ENCODE measurements at regions not wholly inside any gene's neighbourhood (a gene's known extent, or its start where the extent isn't known, plus 50 kb on each side); places are given as distances from the start of the nearest gene placed in this dataset.

GRCh38 chr13:86813198-86813597 lies 858.0 kb upstream of the SLITRK5 start:
- TF ChIP-seq, protein P1, sequence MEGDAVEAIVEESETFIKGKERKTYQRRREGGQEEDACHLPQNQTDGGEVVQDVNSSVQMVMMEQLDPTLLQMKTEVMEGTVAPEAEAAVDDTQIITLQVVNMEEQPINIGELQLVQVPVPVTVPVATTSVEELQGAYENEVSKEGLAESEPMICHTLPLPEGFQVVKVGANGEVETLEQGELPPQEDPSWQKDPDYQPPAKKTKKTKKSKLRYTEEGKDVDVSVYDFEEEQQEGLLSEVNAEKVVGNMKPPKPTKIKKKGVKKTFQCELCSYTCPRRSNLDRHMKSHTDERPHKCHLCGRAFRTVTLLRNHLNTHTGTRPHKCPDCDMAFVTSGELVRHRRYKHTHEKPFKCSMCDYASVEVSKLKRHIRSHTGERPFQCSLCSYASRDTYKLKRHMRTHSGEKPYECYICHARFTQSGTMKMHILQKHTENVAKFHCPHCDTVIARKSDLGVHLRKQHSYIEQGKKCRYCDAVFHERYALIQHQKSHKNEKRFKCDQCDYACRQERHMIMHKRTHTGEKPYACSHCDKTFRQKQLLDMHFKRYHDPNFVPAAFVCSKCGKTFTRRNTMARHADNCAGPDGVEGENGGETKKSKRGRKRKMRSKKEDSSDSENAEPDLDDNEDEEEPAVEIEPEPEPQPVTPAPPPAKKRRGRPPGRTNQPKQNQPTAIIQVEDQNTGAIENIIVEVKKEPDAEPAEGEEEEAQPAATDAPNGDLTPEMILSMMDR (IDR thresholded peaks at IDR 0.05; ENCODE audit: borderline replicate concordance, extremely low read depth, insufficient read depth): no peak
- intact Hi-C loops (cut with DNase I): no loop called here
- H3K27ac ChIP-seq (ENCODE audit: low read depth in 2 of 2, low read length in 2 of 2): no peak overlapping the region
- H3K9me3 ChIP-seq (ENCODE audit: control insufficient read depth in 2 of 3, insufficient read depth in 1 of 3, low read length in 3 of 3): no peaks in the 10 kb centered on the region
- H3K4me1 ChIP-seq (ENCODE audit: control insufficient read depth in 2 of 3, insufficient read depth in 2 of 3, low read depth in 1 of 3, low read length in 3 of 3): no peaks in the 10 kb centered on the region
- DNase-seq (no peak), FAIRE-seq (no peak)
- no peak overlapping the region for H3K4me3 ChIP-seq (ENCODE audit: low read length in 3 of 3)
- no peaks in the 10 kb centered on the region for H3K27me3 ChIP-seq (ENCODE audit: control insufficient read depth, insufficient read depth, low read length)
- no peaks in the 10 kb centered on the region for H3K36me3 ChIP-seq (ENCODE audit: control insufficient read depth in 2 of 3, insufficient read depth in 3 of 3, low read length in 3 of 3)
- no peak overlapping the region for H3K9ac ChIP-seq (ENCODE audit: low read length in 3 of 3)

- Histone ChIP-seq H3K36me3 (ENCODE audit: control insufficient read depth in 2 of 3, insufficient read depth in 3 of 3, low read length in 3 of 3) (no peaks in the 10 kb centered on the region), H3K4me1 (ENCODE audit: control insufficient read depth in 2 of 3, insufficient read depth in 2 of 3, low read depth in 1 of 3, low read length in 3 of 3) (no peaks in the 10 kb centered on the region), H3K9me3 (ENCODE audit: control insufficient read depth in 2 of 3, insufficient read depth in 1 of 3, low read length in 3 of 3) (no peaks in the 10 kb centered on the region), H3K4me3 (ENCODE audit: low read length in 3 of 3) (no peak overlapping the region), H3K9ac (ENCODE audit: low read length in 3 of 3) (no peak overlapping the region), H3K27me3 (ENCODE audit: control insufficient read depth, insufficient read depth, low read length) (no peaks in the 10 kb centered on the region), H3K27ac (ENCODE audit: low read depth in 2 of 2, low read length in 2 of 2) (no peak overlapping the region)
- DNase-seq (no peak), FAIRE-seq (no peak)
- intact Hi-C loops (cut with DNase I): no loop called here
- TF ChIP-seq, protein P1 (IDR thresholded peaks at IDR 0.05; ENCODE audit: borderline replicate concordance, extremely low read depth, insufficient read depth): no peak
Observed at GRCh38 chr13:86825410-86825809, 845.8 kb upstream of the SLITRK5 start.

GRCh38 chr13:86826232-86826631 lies 844.9 kb upstream of the SLITRK5 start:
- no peaks in the 10 kb centered on the region for H3K36me3 ChIP-seq (ENCODE audit: control insufficient read depth in 2 of 3, insufficient read depth in 3 of 3, low read length in 3 of 3)
- DNase-seq (no peak), FAIRE-seq (no peak)
- H3K27me3 ChIP-seq (ENCODE audit: control insufficient read depth, insufficient read depth, low read length): no peaks in the 10 kb centered on the region
- H3K4me1 ChIP-seq (ENCODE audit: control insufficient read depth in 2 of 3, insufficient read depth in 2 of 3, low read depth in 1 of 3, low read length in 3 of 3): no peaks in the 10 kb centered on the region
- intact Hi-C loops (cut with DNase I): no loop called here
- no peak overlapping the region for H3K4me3 ChIP-seq (ENCODE audit: low read length in 3 of 3)
- TF ChIP-seq, protein P1 (IDR thresholded peaks at IDR 0.05; ENCODE audit: borderline replicate concordance, extremely low read depth, insufficient read depth): no peak
- no peak overlapping the region for H3K27ac ChIP-seq (ENCODE audit: low read depth in 2 of 2, low read length in 2 of 2)
- no peaks in the 10 kb centered on the region for H3K9me3 ChIP-seq (ENCODE audit: control insufficient read depth in 2 of 3, insufficient read depth in 1 of 3, low read length in 3 of 3)
- H3K9ac ChIP-seq (ENCODE audit: low read length in 3 of 3): no peak overlapping the region

GRCh38 chr13:86830046-86830445 lies 841.1 kb upstream of the SLITRK5 start:
- Histone ChIP-seq H3K9ac (ENCODE audit: low read length in 3 of 3) (no peak overlapping the region), H3K27ac (ENCODE audit: low read depth in 2 of 2, low read length in 2 of 2) (no peak overlapping the region), H3K36me3 (ENCODE audit: control insufficient read depth in 2 of 3, insufficient read depth in 3 of 3, low read length in 3 of 3) (no peaks in the 10 kb centered on the region), H3K4me3 (ENCODE audit: low read length in 3 of 3) (no peak overlapping the region), H3K4me1 (ENCODE audit: control insufficient read depth in 2 of 3, insufficient read depth in 2 of 3, low read depth in 1 of 3, low read length in 3 of 3) (no peaks in the 10 kb centered on the region), H3K9me3 (ENCODE audit: control insufficient read depth in 2 of 3, insufficient read depth in 1 of 3, low read length in 3 of 3) (no peaks in the 10 kb centered on the region), H3K27me3 (ENCODE audit: control insufficient read depth, insufficient read depth, low read length) (no peaks in the 10 kb centered on the region)
- no peak for FAIRE-seq
- DNase-seq: no peak
- TF ChIP-seq, protein P1 (IDR thresholded peaks at IDR 0.05; ENCODE audit: borderline replicate concordance, extremely low read depth, insufficient read depth): no peak
- intact Hi-C loops (cut with DNase I): no loop called here

Measured in kidney (tissue), 13 donors.